GM10248 (cell line): ENCODE measurements at regions not wholly inside any gene's neighbourhood (a gene's known extent, or its start where the extent isn't known, plus 50 kb on each side); places are given as distances from the start of the nearest gene placed in this dataset.

Experiments
- CTCF ChIA-PET: fragments of 300-600 bp; sonication (Branson Sonifier 250); formaldehyde crosslinking; extraction: SDS; loops from one replicate; lab custom pipeline; 2021; ENCODE audit warnings: antibody characterized with exemption; lab: Yijun Ruan, JAX
- POLR2A ChIA-PET: fragments of 350-650 bp; sonication (Branson Sonifier 250); formaldehyde crosslinking; extraction: SDS; loops from one replicate; lab custom pipeline; 2020; ENCODE audit warnings: antibody characterized with exemption; lab: Yijun Ruan, JAX
- DNase-seq: peaks from one replicate; pipeline ENCODE4 v3.0.0; 2012; ENCODE audit errors: extremely low spot score
- TF ChIP-seq, protein P1 (sequence below): IDR thresholded peaks from 2 replicates; pipeline ENCODE4 v1.5.1; 2012; ENCODE audit warnings: mild to moderate bottlenecking, low read depth; ENCODE audit errors: extremely low read depth, missing control alignments, control extremely low read depth

GRCh38 chr4:58063404-58064160 is 953.4 kb upstream of the IGFBP7 start:
- POLR2A ChIA-PET: no interaction called here
- CTCF ChIA-PET: interaction anchor here (1.1 kb wide), 1 partner anchor 9 kb away, joined by 3 read pairs; no protein-coding TSS in a partner anchor
- TF ChIP-seq, protein P1, sequence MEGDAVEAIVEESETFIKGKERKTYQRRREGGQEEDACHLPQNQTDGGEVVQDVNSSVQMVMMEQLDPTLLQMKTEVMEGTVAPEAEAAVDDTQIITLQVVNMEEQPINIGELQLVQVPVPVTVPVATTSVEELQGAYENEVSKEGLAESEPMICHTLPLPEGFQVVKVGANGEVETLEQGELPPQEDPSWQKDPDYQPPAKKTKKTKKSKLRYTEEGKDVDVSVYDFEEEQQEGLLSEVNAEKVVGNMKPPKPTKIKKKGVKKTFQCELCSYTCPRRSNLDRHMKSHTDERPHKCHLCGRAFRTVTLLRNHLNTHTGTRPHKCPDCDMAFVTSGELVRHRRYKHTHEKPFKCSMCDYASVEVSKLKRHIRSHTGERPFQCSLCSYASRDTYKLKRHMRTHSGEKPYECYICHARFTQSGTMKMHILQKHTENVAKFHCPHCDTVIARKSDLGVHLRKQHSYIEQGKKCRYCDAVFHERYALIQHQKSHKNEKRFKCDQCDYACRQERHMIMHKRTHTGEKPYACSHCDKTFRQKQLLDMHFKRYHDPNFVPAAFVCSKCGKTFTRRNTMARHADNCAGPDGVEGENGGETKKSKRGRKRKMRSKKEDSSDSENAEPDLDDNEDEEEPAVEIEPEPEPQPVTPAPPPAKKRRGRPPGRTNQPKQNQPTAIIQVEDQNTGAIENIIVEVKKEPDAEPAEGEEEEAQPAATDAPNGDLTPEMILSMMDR: no peak
- DNase-seq: no peak

GRCh38 chr4:58061967-58062366 is 951.8 kb upstream of the IGFBP7 start:
- TF ChIP-seq, protein P1: no peak
- ChIA-PET POLR2A (no interaction called here), CTCF (interaction anchor here (1.2 to 2.9 kb wide), 3 partner anchors 11 to 16 kb away, joined by 3 to 7 read pairs (median 3); no protein-coding TSS in a partner anchor)
- DNase-seq: no peak

GRCh38 chr4:58050439-58050838 is 940.3 kb upstream of the IGFBP7 start:
- POLR2A ChIA-PET: no interaction called here
- TF ChIP-seq, protein P1: no peak
- DNase-seq: no peak
- CTCF ChIA-PET: interaction anchor here (1.5 to 1.8 kb wide), 2 partner anchors 10 to 11 kb away, joined by 3 to 4 read pairs; no protein-coding TSS in a partner anchor

- ChIA-PET POLR2A (no interaction called here), CTCF (no interaction called here)
- DNase-seq: no peak
- TF ChIP-seq, protein P1: no peak
Measured at GRCh38 chr4:58048491-58048890, 938.3 kb upstream of the IGFBP7 start.

- no peak for DNase-seq
- ChIA-PET CTCF (no interaction called here), POLR2A (no interaction called here)
- TF ChIP-seq, protein P1: no peak
Measured at GRCh38 chr4:58042176-58042575, 932.0 kb upstream of the IGFBP7 start.

GRCh38 chr4:57993944-57994343 is 883.8 kb upstream of the IGFBP7 start:
- no peak for DNase-seq
- TF ChIP-seq, protein P1: no peak
- POLR2A ChIA-PET: no interaction called here
- CTCF ChIA-PET: no interaction called here
